ENCODE measurements at regions not wholly inside any gene's neighbourhood (a gene's known extent, or its start where the extent isn't known, plus 50 kb on each side); places are given as distances from the start of the nearest gene placed in this dataset.
"Not testable (repeated sequence)": the region's sequence is repeated elsewhere in the genome, so short reads cannot be mapped to it uniquely, and the experiment has no call there.

DNA sequence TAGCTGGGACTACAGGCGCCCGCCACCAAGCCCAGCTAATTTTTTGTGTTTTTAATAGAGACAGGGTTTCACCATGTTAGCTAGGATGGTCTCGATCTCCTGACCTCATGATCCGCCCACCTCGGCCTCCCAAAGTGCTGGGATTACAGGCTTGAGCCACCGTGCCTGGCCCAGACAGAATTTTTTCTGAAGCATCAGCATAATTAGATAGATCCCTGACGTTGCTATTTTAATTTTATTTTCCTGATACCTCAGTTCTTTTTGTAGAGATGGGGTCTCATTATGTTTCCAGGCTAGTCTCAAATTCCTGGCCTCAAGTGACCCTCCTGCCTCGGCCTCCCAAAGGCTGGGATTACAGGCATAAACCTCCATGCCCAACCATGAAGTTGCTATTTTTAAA is 79.8 kb downstream of the P2RY1 start:
- TF ChIP-seq, protein P1, sequence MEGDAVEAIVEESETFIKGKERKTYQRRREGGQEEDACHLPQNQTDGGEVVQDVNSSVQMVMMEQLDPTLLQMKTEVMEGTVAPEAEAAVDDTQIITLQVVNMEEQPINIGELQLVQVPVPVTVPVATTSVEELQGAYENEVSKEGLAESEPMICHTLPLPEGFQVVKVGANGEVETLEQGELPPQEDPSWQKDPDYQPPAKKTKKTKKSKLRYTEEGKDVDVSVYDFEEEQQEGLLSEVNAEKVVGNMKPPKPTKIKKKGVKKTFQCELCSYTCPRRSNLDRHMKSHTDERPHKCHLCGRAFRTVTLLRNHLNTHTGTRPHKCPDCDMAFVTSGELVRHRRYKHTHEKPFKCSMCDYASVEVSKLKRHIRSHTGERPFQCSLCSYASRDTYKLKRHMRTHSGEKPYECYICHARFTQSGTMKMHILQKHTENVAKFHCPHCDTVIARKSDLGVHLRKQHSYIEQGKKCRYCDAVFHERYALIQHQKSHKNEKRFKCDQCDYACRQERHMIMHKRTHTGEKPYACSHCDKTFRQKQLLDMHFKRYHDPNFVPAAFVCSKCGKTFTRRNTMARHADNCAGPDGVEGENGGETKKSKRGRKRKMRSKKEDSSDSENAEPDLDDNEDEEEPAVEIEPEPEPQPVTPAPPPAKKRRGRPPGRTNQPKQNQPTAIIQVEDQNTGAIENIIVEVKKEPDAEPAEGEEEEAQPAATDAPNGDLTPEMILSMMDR (IDR thresholded peaks at IDR 0.05) = not testable (repeated sequence)
- TF ChIP-seq POLR2A (IDR thresholded peaks at IDR 0.05) = not testable (repeated sequence)
